H1 (cell line): ENCODE measurements at regions not wholly inside any gene's neighbourhood (a gene's known extent, or its start where the extent isn't known, plus 50 kb on each side); places are given as distances from the start of the nearest gene placed in this dataset.

Source experiments
- ASH2L ChIP-seq: fragments of 200-600, 300-600 bp; sonication (generic); IDR thresholded peaks from one replicate; pipeline ENCODE4 v1.7.1; 2017; ENCODE audit warnings: low read length
- HDAC2 ChIP-seq, 2 experiments: fragments of 300-600 bp in 1 of 2; sonication (generic) in 1 of 2; IDR thresholded peaks; 2 replicates each; pipeline ENCODE4 v1.6.1; 2011 to 2012; ENCODE audit warnings: low read depth in 2 of 2, low read length in 2 of 2, mild to moderate bottlenecking in 2 of 2, moderate library complexity in 2 of 2, borderline replicate concordance in 1 of 2, inconsistent platforms in 1 of 2
- HDAC6 ChIP-seq: IDR thresholded peaks from one replicate; pipeline ENCODE4 v1.7.1; 2012; ENCODE audit warnings: low read depth, mild to moderate bottlenecking, inconsistent platforms, low read length, moderate library complexity
- RAD21 ChIP-seq, 2 experiments: IDR thresholded peaks in 1 of 2; conservative IDR thresholded peaks in 1 of 2; 2 replicates each; pipeline ENCODE4 v1.6.1; 2011; ENCODE audit warnings: low read depth in 2 of 2, low read length in 2 of 2, improper control_type of control experiment in 1 of 2, inconsistent platforms in 1 of 2, mild to moderate bottlenecking in 1 of 2, moderate library complexity in 1 of 2
- TAF7 ChIP-seq: optimal IDR thresholded peaks from 2 replicates; pipeline ENCODE3; 2011; ENCODE audit warnings: low read depth, mild to moderate bottlenecking, inconsistent platforms, low read length, moderate library complexity, borderline replicate concordance
- TEAD4 ChIP-seq: IDR thresholded peaks from 2 replicates; pipeline ENCODE4 v1.6.1; 2012; ENCODE audit warnings: low read depth, low read length, inconsistent platforms, mixed read lengths
- TF ChIP-seq, protein P1 (sequence below): fragments of 300-600 bp; sonication (generic); IDR thresholded peaks from 2 replicates; pipeline ENCODE4 v1.7.1; 2012; ENCODE audit warnings: low read length, moderate library complexity, mild to moderate bottlenecking, inconsistent platforms; ENCODE audit not compliant: insufficient replicate concordance

DNA sequence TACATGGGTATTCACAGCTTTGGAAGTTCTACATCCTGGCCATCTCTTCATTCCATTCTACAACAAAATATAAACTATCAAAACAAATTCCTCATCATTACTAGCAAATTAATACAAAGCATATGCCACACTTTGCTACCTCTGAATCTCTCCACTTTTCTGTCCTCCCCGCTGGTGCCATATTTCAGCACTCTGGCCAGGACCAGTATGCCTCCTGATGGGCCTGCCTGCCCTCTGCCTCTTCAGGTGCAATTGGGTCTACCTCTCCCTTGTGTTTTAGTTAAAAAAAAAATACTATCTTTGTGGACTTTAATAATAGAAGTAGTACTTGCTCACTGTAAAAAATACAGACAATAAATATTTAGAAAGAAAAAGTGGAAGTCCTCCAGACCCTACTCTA lies 448.8 kb downstream of the WDR72 start (continued):
- TF ChIP-seq, protein P1, sequence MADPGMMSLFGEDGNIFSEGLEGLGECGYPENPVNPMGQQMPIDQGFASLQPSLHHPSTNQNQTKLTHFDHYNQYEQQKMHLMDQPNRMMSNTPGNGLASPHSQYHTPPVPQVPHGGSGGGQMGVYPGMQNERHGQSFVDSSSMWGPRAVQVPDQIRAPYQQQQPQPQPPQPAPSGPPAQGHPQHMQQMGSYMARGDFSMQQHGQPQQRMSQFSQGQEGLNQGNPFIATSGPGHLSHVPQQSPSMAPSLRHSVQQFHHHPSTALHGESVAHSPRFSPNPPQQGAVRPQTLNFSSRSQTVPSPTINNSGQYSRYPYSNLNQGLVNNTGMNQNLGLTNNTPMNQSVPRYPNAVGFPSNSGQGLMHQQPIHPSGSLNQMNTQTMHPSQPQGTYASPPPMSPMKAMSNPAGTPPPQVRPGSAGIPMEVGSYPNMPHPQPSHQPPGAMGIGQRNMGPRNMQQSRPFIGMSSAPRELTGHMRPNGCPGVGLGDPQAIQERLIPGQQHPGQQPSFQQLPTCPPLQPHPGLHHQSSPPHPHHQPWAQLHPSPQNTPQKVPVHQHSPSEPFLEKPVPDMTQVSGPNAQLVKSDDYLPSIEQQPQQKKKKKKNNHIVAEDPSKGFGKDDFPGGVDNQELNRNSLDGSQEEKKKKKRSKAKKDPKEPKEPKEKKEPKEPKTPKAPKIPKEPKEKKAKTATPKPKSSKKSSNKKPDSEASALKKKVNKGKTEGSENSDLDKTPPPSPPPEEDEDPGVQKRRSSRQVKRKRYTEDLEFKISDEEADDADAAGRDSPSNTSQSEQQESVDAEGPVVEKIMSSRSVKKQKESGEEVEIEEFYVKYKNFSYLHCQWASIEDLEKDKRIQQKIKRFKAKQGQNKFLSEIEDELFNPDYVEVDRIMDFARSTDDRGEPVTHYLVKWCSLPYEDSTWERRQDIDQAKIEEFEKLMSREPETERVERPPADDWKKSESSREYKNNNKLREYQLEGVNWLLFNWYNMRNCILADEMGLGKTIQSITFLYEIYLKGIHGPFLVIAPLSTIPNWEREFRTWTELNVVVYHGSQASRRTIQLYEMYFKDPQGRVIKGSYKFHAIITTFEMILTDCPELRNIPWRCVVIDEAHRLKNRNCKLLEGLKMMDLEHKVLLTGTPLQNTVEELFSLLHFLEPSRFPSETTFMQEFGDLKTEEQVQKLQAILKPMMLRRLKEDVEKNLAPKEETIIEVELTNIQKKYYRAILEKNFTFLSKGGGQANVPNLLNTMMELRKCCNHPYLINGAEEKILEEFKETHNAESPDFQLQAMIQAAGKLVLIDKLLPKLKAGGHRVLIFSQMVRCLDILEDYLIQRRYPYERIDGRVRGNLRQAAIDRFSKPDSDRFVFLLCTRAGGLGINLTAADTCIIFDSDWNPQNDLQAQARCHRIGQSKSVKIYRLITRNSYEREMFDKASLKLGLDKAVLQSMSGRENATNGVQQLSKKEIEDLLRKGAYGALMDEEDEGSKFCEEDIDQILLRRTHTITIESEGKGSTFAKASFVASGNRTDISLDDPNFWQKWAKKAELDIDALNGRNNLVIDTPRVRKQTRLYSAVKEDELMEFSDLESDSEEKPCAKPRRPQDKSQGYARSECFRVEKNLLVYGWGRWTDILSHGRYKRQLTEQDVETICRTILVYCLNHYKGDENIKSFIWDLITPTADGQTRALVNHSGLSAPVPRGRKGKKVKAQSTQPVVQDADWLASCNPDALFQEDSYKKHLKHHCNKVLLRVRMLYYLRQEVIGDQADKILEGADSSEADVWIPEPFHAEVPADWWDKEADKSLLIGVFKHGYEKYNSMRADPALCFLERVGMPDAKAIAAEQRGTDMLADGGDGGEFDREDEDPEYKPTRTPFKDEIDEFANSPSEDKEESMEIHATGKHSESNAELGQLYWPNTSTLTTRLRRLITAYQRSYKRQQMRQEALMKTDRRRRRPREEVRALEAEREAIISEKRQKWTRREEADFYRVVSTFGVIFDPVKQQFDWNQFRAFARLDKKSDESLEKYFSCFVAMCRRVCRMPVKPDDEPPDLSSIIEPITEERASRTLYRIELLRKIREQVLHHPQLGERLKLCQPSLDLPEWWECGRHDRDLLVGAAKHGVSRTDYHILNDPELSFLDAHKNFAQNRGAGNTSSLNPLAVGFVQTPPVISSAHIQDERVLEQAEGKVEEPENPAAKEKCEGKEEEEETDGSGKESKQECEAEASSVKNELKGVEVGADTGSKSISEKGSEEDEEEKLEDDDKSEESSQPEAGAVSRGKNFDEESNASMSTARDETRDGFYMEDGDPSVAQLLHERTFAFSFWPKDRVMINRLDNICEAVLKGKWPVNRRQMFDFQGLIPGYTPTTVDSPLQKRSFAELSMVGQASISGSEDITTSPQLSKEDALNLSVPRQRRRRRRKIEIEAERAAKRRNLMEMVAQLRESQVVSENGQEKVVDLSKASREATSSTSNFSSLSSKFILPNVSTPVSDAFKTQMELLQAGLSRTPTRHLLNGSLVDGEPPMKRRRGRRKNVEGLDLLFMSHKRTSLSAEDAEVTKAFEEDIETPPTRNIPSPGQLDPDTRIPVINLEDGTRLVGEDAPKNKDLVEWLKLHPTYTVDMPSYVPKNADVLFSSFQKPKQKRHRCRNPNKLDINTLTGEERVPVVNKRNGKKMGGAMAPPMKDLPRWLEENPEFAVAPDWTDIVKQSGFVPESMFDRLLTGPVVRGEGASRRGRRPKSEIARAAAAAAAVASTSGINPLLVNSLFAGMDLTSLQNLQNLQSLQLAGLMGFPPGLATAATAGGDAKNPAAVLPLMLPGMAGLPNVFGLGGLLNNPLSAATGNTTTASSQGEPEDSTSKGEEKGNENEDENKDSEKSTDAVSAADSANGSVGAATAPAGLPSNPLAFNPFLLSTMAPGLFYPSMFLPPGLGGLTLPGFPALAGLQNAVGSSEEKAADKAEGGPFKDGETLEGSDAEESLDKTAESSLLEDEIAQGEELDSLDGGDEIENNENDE, result no peak
- TF ChIP-seq HDAC2 (IDR thresholded peaks at IDR 0.05; ENCODE audit: borderline replicate concordance in 1 of 2, low read depth in 2 of 2, low read length in 2 of 2) (no peak), HDAC6 (no peak), ASH2L (no peak), TAF7 (no peak), TEAD4 (no peak), RAD21 (IDR thresholded peaks at IDR 0.05 in 1 of 2, conservative IDR thresholded peaks at IDR 0.05 in 1 of 2; ENCODE audit: low read depth in 2 of 2, low read length in 2 of 2) (no peak)
